Amygdala (tissue), 56 donors: ENCODE measurements at regions not wholly inside any gene's neighbourhood (a gene's known extent, or its start where the extent isn't known, plus 50 kb on each side); places are given as distances from the start of the nearest gene placed in this dataset.
"Not testable (repeated sequence)": the region's sequence is repeated elsewhere in the genome, so short reads cannot be mapped to it uniquely, and the experiment has no call there.

Source experiments
- DNase-seq, 56 donors: peaks; one replicate each; lab custom pipeline; 2025; lab: John Stamatoyannopoulos, UW

DNA sequence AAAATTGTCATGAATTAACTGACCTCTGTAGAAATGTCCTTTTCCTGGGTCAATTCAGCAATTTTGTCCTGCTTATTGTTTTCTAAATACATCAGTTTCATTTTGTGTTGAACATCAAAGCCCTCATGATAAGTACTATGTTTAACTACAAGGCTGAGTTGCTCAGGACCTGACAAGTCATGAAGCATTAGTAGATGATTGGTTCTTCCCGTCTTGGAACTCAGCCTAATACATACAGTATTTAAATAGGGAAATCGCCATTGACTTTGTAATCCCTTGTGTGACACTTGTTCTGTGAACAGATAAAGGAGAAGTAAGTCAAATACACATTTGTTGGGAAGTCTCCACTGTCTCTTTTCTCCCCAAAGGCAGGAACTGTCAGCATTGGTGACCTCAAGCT is 109.6 kb upstream of the POMZP3 start:
- DNase-seq: not testable (repeated sequence)

DNA sequence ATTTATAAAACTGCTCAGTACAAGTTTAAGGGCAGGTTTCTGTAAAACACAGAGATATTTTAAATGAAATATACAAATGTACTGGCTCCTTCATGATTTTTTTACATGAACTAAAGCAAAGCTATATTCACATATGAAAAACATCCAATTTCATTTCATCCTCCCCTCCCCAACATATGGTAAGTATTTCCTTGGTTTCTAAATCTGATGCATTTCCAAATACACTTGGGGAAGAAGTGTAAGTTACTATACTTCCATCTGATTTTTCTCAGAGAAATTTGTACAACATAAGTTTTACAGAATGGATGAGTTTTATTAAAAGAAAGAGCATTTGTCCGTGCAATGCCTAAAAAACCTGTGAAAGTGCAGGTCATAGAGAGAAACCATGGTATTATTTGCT is 109.0 kb upstream of the POMZP3 start:
- not testable (repeated sequence) for DNase-seq

DNA sequence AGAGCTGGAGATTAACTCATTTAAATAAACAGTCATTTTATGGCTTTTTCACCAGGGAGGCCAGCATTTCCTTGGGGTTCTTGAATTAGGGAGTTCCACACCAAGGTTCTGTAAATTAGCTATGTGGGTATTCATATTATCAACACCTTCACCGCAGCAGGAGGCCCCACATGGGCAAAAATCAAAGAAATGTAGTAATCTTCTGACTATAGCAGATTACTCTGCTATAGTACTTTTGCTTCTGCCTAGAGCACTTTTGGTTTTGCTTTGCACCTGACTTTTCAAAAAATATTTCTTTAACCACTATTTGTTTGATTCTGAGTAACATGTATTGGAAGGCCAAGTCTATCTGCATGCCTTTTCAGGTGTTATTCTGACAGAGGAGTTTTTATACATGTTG is 108.6 kb upstream of the POMZP3 start:
- not testable (repeated sequence) for DNase-seq

DNA sequence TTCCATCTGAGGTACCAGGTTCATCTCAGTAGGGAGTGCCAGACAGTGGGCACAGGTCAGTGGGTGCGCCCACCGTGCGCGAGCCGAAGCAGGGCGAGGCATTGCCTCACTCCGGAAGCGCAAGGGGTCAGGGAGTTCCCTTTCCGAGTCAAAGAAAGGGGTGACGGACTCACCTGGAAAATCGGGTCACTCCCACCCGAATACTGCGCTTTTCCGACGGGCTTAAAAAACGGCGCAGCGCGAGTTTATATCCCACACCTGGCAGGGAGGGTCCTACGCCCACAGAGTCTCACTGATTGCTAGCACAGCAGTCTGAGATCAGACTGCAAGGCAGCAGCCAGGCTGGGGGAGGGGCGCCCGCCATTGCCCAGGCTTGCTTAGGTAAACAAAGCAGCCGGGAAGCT is 101.5 kb upstream of the POMZP3 start:
- DNase-seq: not testable (repeated sequence)

- DNase-seq: not testable (repeated sequence)
These were observed 96.8 kb upstream of the POMZP3 start for GRCh38 chr7:76723928-76724327.

DNA sequence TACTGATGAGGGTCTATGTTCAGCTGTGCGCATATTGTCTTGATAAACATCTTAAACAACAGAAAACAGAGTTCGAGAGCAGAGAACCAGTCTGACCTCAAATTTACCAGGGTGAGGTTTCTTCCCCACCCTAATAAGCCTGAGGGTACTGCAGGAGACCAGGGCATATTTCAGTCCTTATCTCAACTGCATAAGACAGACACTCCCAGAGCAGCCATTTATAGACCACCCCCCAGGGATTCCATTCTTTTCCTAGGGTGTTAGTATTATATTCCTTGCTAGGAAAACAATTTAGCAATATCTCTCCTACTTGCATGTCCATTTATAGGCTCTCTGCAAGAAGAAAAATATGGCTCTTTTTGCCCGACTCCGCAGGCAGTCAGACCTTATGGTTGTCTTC is 89.5 kb upstream of the POMZP3 start:
- not testable (repeated sequence) for DNase-seq

GRCh38 chr7:76712926-76713325 is 85.8 kb upstream of the POMZP3 start:
- not testable (repeated sequence) for DNase-seq

GRCh38 chr7:76711648-76712047 is 84.6 kb upstream of the POMZP3 start:
- DNase-seq: not testable (repeated sequence)

- DNase-seq: not testable (repeated sequence)
These were observed 82.6 kb upstream of the POMZP3 start for GRCh38 chr7:76709703-76710102.

- not testable (repeated sequence) for DNase-seq
These were observed 81.4 kb upstream of the POMZP3 start for GRCh38 chr7:76708446-76708845.

DNA sequence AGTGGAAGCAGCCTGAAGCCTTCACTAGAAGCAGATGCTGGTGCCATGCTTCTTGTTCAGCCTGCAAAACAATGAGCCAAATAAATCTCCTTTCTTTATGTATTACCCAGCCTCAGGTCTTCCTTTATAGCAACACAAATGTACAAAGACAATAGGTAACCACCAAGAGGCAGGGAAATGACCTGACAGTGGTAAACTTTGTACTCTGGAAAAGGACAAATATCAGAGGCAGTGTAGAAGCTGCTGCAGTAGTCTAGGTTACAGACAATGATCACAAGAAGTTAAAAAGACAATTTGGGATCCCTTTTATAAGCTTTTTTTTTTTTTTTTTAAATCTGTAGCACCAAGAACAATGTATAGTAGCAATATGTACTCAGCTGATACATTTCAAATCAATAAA is 76.7 kb upstream of the POMZP3 start:
- DNase-seq: not testable (repeated sequence)

DNA sequence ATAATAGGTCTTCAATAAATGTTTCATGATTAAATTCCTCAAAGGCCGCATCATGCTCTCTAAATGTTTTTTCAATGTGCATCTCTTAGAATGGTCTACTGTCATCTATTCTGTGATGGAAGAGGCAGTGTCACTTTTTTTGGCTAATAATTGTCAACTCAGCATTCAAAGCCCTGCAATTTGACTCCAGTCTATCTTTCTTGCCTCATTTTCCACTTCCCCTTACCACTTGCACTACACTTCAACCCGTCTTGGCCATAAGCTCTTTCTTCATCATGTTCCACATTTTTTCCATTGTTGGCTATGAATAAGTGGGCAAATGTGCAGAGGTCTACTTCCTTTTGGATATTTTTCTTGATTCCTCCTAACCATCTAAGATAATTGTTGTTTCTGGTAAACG is 59.2 kb upstream of the POMZP3 start:
- DNase-seq: not testable (repeated sequence)

GRCh38 chr7:76684737-76685136 is 57.7 kb upstream of the POMZP3 start:
- not testable (repeated sequence) for DNase-seq

GRCh38 chr7:76683631-76684030 is 56.6 kb upstream of the POMZP3 start:
- DNase-seq: not testable (repeated sequence)

DNA sequence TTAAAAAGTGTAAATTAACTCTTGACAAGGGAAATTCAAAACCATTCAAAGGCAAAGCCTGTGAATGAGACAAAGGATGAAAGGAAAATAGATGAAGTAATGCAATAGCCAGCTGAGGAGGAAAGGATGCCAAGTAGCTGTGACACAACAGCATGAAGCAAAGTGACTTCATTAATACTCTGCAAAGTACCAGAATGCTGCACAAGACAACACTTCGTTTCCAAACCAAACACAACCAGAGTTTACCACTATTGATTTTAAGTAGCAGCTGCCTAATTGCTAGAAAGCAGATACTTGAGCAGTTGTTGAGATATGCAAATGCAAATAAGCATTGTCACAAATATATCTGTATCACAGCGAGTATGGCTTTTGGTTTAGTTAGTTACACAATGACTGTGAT is 54.7 kb upstream of the POMZP3 start:
- DNase-seq: peak in 10 of 56 donors; percentile 0 to 42 (median 2)

DNA sequence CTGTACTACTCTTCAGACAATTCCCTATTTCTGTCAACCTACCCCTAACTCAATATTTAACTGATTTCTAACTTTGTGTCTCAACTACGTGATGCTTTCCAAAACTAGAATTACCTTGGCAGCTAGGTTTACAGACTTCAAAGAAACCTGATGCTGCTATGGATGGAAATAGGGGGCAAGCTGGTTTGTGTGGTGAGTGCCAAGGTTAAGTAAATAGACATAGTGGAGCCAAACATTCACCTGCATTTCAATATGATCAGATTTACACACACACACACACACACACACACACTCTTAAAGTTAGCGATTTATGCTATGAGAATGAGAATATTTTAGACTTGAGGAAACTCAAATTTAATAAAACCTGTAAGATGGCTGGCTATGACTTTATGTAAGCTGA is 52.1 kb upstream of the POMZP3 start:
- DNase-seq: not testable (repeated sequence)

DNA sequence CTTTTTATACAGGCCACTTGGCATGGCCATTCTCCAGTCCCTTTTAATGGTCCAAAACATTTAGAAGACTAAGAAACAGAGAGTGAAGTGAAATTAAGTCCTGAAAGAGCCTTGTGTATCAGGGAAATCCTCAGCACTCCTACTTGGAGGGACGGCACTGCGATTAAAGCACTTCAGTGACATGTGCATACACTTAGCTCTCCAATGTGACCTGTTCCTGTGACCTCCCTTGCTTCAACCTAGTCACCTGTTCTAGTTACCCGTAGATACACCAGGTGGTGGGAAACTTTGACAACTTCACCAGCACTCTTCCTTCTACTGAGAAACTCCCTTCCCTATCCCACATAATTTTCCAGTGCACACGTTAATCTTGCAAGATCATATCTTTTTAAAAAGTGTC is 51.4 kb upstream of the POMZP3 start:
- DNase-seq: not testable (repeated sequence)

- DNase-seq: not testable (repeated sequence)
These were observed 49.8 kb upstream of the POMZP3 start for GRCh38 chr7:76676890-76677289.
